GM12878 (cell line): ENCODE measurements at regions not wholly inside any gene's neighbourhood (a gene's known extent, or its start where the extent isn't known, plus 50 kb on each side); places are given as distances from the start of the nearest gene placed in this dataset.

ENCODE experiments used
- ATAC-seq: fragments of 200-7000 bp; cut with Tn5 transposase; 3 replicates; pipeline ENCODE4 v1.9.1; 2020; ENCODE audit warnings: mild to moderate bottlenecking, moderate library complexity
- BruUV-seq: library from RNA; stranded (reverse); fragments of 400-500 nt; replicated peaks from 2 replicates; lab custom pipeline; 2021; lab: Mats Ljungman, UMichigan
- CTCF ChIA-PET: fragments of 300-600 bp; sonication (Branson Sonifier 250); formaldehyde crosslinking; extraction: SDS; loops from one replicate; lab custom pipeline; 2021; ENCODE audit warnings: inconsistent platforms; lab: Yijun Ruan, JAX
- POLR2A ChIA-PET: fragments of 350-600 bp; formaldehyde crosslinking; extraction: SDS; loops from one replicate; lab custom pipeline; 2021; ENCODE audit warnings: inconsistent platforms; lab: Charles Lee
- RAD21 ChIA-PET: fragments of 300-600 bp; sonication (Branson Sonifier 250); formaldehyde crosslinking; loops from one replicate; lab custom pipeline; 2023; ENCODE audit warnings: antibody characterized with exemption; ENCODE audit not compliant: unreplicated experiment; lab: Charles Lee
- SMC1A ChIA-PET: fragments of 300-600 bp; sonication (Branson Sonifier 250); formaldehyde crosslinking; loops from one replicate; lab custom pipeline; 2023; ENCODE audit not compliant: unreplicated experiment, uncharacterized antibody; lab: Charles Lee
- DNase-seq: peaks from one replicate; pipeline ENCODE4 v3.0.0-alpha.2; 2011; ENCODE audit warnings: low read depth, low spot score
- FAIRE-seq: peaks from 3 replicates; lab custom pipeline; 2011; peaks lifted over from hg19 to GRCh38; lab: Jason Lieb, UNC
- H2AFZ ChIP-seq: 2 replicates; pipeline ENCODE4 v1.6.0; 2011; ENCODE audit warnings: low read depth, low read length, control low read depth; ENCODE audit not compliant: control insufficient read depth
- H3K27ac ChIP-seq: 2 replicates; pipeline ENCODE4 v1.5.1; 2011; ENCODE audit warnings: control low read depth; ENCODE audit not compliant: control insufficient read depth, insufficient read depth
- H3K27me3 ChIP-seq, 2 experiments: replicated peaks in 1 of 2; 2 replicates each; pipeline versions ENCODE4 v1.6.0 to v1.6.1; 2011; ENCODE audit warnings: low read length in 1 of 2; ENCODE audit not compliant: control insufficient read depth in 2 of 2, insufficient read depth in 2 of 2
- H3K36me3 ChIP-seq, 2 experiments: 2 replicates each; pipeline ENCODE4 v1.5.1; 2011; ENCODE audit warnings: low read length in 1 of 2; ENCODE audit not compliant: control insufficient read depth in 2 of 2, insufficient read depth in 2 of 2
- H3K4me1 ChIP-seq: 2 replicates; pipeline ENCODE4 v1.6.1; 2011; ENCODE audit warnings: mild to moderate bottlenecking, low read length, moderate library complexity, mixed read lengths; ENCODE audit not compliant: control insufficient read depth, insufficient read depth
- H3K4me2 ChIP-seq: 2 replicates; pipeline ENCODE4 v1.6.0; 2011; ENCODE audit warnings: control low read depth; ENCODE audit not compliant: control insufficient read depth, insufficient read depth
- H3K4me3 ChIP-seq: fragments of 200-600 bp; sonication (generic); 2 replicates; pipeline ENCODE4 v1.5.1; 2016
- H3K79me2 ChIP-seq: 2 replicates; pipeline ENCODE4 v1.6.0; 2011; ENCODE audit warnings: low read length; ENCODE audit not compliant: control insufficient read depth, insufficient read depth
- H3K9ac ChIP-seq: 2 replicates; pipeline ENCODE4 v1.8.0; 2011; ENCODE audit warnings: low read length, control low read depth, mixed read lengths; ENCODE audit not compliant: control insufficient read depth, insufficient read depth
- H3K9me3 ChIP-seq: replicated peaks from 3 replicates; pipeline ENCODE4 v1.5.1; 2011; ENCODE audit warnings: mild to moderate bottlenecking, low read length; ENCODE audit not compliant: control insufficient read depth, insufficient read depth
- H4K20me1 ChIP-seq: 2 replicates; pipeline ENCODE4 v1.6.0; 2011; ENCODE audit not compliant: control insufficient read depth, insufficient read depth
- CBFB ChIP-seq: IDR thresholded peaks from 2 replicates; pipeline ENCODE4 v1.6.1; 2016; ENCODE audit warnings: antibody characterized with exemption, low read depth
- ESRRA ChIP-seq: IDR thresholded peaks from 2 replicates; pipeline ENCODE4 v1.6.1; 2012; ENCODE audit warnings: mild to moderate bottlenecking, low read length, improper control_type of control experiment
- EZH2 ChIP-seq: IDR thresholded peaks from 2 replicates; pipeline ENCODE4 v1.6.1; 2012; ENCODE audit warnings: low read depth, mild to moderate bottlenecking, control low read depth, inconsistent platforms, low read length, borderline replicate concordance; ENCODE audit not compliant: control insufficient read depth
- HDAC6 ChIP-seq: fragments of 200-600 bp; sonication (generic); IDR thresholded peaks from one replicate; pipeline ENCODE4 v1.8.0; 2017; ENCODE audit warnings: antibody characterized with exemption; ENCODE audit not compliant: unreplicated experiment
- HSF1 ChIP-seq: fragments of 150-350 bp; IDR thresholded peaks from 2 replicates; pipeline ENCODE4 v1.6.1; 2014; ENCODE audit warnings: mild to moderate bottlenecking, low read depth, low read length
- KAT2A ChIP-seq: conservative IDR thresholded peaks from 2 replicates; pipeline ENCODE4 v1.6.1; 2011; ENCODE audit warnings: low read depth, low read length; ENCODE audit not compliant: control insufficient read depth
- KDM1A ChIP-seq: fragments of 200-600 bp; sonication (generic); IDR thresholded peaks from 2 replicates; pipeline ENCODE4 v1.6.1; 2016; ENCODE audit warnings: borderline replicate concordance
- MEF2B ChIP-seq: fragments of 450-650 bp; IDR thresholded peaks from 2 replicates; pipeline ENCODE4 v1.6.1; 2018; ENCODE audit warnings: mild to moderate bottlenecking, moderate library complexity; ENCODE audit not compliant: partially characterized antibody, poor library complexity, severe bottlenecking
- MTA2 ChIP-seq: fragments of 450-650 bp; IDR thresholded peaks from 2 replicates; pipeline ENCODE4 v1.6.1; 2016; ENCODE audit warnings: low read depth, mild to moderate bottlenecking, moderate library complexity
- MYB ChIP-seq: fragments of 150-350 bp; IDR thresholded peaks from 2 replicates; pipeline ENCODE4 v1.6.1; 2014; ENCODE audit warnings: mild to moderate bottlenecking, low read depth, low read length, borderline replicate concordance
- NR2F1 ChIP-seq: fragments of 450-650 bp; conservative IDR thresholded peaks from 2 replicates; pipeline ENCODE4 v1.6.1; 2017; ENCODE audit warnings: mild to moderate bottlenecking
- PAX8 ChIP-seq: fragments of 450-650 bp; IDR thresholded peaks from 2 replicates; pipeline ENCODE4 v1.6.1; 2017; ENCODE audit warnings: mild to moderate bottlenecking, moderate library complexity
- RELA ChIP-seq: fragments of 450-650 bp; IDR thresholded peaks from 2 replicates; pipeline ENCODE4 v1.8.0; 2014; ENCODE audit warnings: borderline replicate concordance; ENCODE audit not compliant: partially characterized antibody
- SP1 ChIP-seq: IDR thresholded peaks from one replicate; pipeline ENCODE4 v1.6.1; 2011; ENCODE audit warnings: low read depth, low read length
- ZBTB4 ChIP-seq: fragments of 450-650 bp; formaldehyde crosslinking; IDR thresholded peaks from 2 replicates; pipeline ENCODE4 v1.4.0; 2022; ENCODE audit warnings: mild to moderate bottlenecking, moderate library complexity
- ZNF384 ChIP-seq: IDR thresholded peaks from 2 replicates; pipeline ENCODE4 v1.6.1; 2012; ENCODE audit warnings: low read depth, mild to moderate bottlenecking, low read length, improper control_type of control experiment, borderline replicate concordance
- WGBS: methylation state at CpG from one replicate; pipeline ENCODE4 v1.1.6; 2016; ENCODE audit warnings: low lambda C conversion rate; ENCODE audit not compliant: insufficient replicate concordance, insufficient coverage; ENCODE audit errors: missing lambda C conversion rate; 5-methylcytosine and 5-hydroxymethylcytosine counted together
- in situ Hi-C: fragments of 300-500 bp; cut with MboI; formaldehyde crosslinking; loops from 9 replicates; pipeline ENCODE4 v1.14.3; 2018; ENCODE audit warnings: mixed read lengths
- intact Hi-C: fragments of 100-400 bp; cut with micrococcal nuclease; formaldehyde crosslinking; loops from one replicate; pipeline ENCODE4 v1.14.2; 2022; ENCODE audit not compliant: unreplicated experiment
- TF ChIP-seq, protein P1 (sequence below): fragments of 450-650 bp; IDR thresholded peaks from 2 replicates; pipeline ENCODE4 v1.6.1; 2017; ENCODE audit warnings: mild to moderate bottlenecking
- TF ChIP-seq, protein P2 (sequence below): fragments of 450-650 bp; IDR thresholded peaks from 2 replicates; pipeline ENCODE4 v1.6.1; 2016; ENCODE audit warnings: mild to moderate bottlenecking

- intact Hi-C loops = no loop called here
- Histone ChIP-seq H4K20me1 (no peaks in the 10 kb centered on the region), H3K27ac (no peak overlapping the region), H3K36me3 (no peaks in the 10 kb centered on the region), H2AFZ (no peak overlapping the region), H3K4me1 (no peaks in the 10 kb centered on the region), H3K27me3 (no peaks in the 10 kb centered on the region), H3K9ac (no peak overlapping the region), H3K4me3 (no peak overlapping the region), H3K4me2 (no peak overlapping the region), H3K79me2 (no peaks in the 10 kb centered on the region), H3K9me3 (no peaks in the 10 kb centered on the region)
- in situ Hi-C loops = no loop called here
- FAIRE-seq (no peak), DNase-seq (no peak), ATAC-seq (no peak)
- ChIA-PET RAD21 (no interaction called here), SMC1A (no interaction called here), CTCF (no interaction called here), POLR2A (no interaction called here)
- BruUV-seq = no TSS peak
- 0% methylated on average over 3 of the region's 3 CpGs for WGBS
- TF ChIP-seq PAX8 (no peak), MEF2B (no peak), MTA2 (no peak), ZNF384 (no peak), HSF1 (no peak), HDAC6 (no peak), EZH2 (no peak), KAT2A (no peak), NR2F1 (no peak), ESRRA (no peak), ZBTB4 (CRISPR knock-in tag) (no peak), CBFB (no peak), KDM1A (no peak), RELA (no peak), MYB (no peak), SP1 (no peak)
- TF ChIP-seq, protein P1, sequence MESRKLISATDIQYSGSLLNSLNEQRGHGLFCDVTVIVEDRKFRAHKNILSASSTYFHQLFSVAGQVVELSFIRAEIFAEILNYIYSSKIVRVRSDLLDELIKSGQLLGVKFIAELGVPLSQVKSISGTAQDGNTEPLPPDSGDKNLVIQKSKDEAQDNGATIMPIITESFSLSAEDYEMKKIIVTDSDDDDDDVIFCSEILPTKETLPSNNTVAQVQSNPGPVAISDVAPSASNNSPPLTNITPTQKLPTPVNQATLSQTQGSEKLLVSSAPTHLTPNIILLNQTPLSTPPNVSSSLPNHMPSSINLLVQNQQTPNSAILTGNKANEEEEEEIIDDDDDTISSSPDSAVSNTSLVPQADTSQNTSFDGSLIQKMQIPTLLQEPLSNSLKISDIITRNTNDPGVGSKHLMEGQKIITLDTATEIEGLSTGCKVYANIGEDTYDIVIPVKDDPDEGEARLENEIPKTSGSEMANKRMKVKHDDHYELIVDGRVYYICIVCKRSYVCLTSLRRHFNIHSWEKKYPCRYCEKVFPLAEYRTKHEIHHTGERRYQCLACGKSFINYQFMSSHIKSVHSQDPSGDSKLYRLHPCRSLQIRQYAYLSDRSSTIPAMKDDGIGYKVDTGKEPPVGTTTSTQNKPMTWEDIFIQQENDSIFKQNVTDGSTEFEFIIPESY = no peak
- TF ChIP-seq, protein P2, sequence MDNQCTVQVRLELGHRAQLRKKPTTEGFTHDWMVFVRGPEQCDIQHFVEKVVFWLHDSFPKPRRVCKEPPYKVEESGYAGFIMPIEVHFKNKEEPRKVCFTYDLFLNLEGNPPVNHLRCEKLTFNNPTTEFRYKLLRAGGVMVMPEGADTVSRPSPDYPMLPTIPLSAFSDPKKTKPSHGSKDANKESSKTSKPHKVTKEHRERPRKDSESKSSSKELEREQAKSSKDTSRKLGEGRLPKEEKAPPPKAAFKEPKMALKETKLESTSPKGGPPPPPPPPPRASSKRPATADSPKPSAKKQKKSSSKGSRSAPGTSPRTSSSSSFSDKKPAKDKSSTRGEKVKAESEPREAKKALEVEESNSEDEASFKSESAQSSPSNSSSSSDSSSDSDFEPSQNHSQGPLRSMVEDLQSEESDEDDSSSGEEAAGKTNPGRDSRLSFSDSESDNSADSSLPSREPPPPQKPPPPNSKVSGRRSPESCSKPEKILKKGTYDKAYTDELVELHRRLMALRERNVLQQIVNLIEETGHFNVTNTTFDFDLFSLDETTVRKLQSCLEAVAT = no peak
These were observed 533.9 kb upstream of the CDH11 start for GRCh38 chr16:65655802-65656201.
